Stimulated activated CD4-positive, alpha-beta T cell treated with anti-CD3 and anti-CD28 coated beads, Interleukin-1b, Interleukin-23, amount 100 ng/mL, for 24 hours (primary cell): ENCODE measurements at regions not wholly inside any gene's neighbourhood (a gene's known extent, or its start where the extent isn't known, plus 50 kb on each side); places are given as distances from the start of the nearest gene placed in this dataset.
A peak's percentile ranks its signal among the peaks of the same experiment; 100 is the strongest.
"Not testable (repeated sequence)": the region's sequence is repeated elsewhere in the genome, so short reads cannot be mapped to it uniquely, and the experiment has no call there.

Experiments used
- DNase-seq, 4 experiments: peaks; one replicate each; pipeline ENCODE4 v3.0.0-alpha.2; 2020; ENCODE audit warnings: low read depth in 4 of 4, low spot score in 1 of 4

DNA sequence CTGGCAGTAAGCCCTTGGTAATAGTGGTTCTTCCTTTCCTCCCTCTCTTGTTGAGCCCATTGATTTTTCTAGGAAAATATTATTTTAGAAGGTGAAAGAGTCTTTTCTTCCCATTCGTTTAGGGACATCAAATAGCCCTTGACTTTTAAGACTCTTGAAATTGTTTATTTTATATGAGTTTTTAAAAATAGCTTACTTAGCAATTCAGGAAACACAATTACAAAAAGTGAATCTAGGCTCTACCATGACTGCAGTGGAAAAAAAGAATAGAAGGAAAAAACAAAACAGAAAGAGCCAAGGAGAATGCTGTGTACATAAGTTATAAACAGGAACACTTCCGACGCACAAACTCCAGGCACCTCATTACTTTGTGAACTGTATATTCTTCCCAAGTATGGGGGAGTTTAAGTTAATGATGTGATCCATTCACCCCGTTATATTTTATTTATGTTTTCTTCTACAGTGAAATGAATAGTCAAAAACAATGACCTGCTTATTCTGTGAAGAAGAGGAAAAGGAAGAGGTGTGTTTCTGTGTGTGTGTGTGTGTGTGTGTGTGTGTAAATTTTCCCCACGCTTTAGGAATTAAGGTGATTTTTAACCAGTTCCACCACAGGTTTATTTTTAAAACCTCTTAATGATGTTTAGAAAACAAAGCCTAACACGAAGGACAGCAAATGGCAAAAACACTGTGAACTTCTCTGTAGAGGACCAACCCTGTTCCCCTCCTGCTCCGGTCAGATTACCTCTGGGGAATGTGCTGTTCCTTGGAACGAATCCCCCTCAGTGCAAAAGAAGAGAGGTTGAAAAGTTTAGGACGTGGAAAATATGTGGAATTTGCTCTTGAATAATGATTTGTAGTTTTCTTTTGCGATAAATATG is 266.3 kb downstream of the KLF5 start:
- DNase-seq: no peak

DNA sequence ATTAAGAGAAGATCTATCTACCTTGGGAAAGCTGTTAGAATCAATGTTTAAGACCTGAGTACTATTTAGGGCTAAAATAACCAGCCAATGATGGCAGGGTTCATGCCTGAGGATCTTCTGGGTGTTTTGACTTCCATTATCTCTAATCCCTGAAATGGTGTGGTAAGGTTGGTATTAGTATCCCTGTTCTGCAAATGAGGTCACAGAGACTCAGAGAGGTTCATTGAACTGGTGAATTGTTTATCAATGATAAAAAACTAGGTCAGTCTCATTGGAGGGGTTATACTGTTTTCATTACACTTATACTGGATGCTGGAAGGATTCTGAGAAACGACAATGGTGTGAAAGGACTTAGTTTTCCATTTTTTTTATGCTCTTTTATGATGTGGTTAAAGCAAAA is 264.8 kb downstream of the KLF5 start:
- no peak for DNase-seq

DNA sequence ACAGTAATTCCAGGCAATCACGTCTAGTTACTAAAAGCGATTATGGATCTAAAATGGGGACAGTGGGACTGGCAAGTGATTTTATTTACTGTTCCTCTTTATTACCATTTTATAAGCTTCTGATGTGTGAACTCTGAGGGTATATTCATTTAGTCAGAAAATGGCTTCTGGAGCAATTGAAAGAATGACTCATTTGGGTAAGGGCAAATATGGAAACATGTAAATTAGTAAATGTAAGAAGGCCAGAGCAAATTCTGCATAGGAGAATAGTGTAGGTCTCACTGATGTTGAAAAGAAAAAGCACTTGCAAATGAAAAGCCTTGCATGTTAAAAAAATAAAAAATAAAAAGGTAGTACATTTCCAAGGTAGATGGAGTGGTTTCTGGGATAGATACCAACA is 262.2 kb downstream of the KLF5 start:
- DNase-seq: no peak

DNA sequence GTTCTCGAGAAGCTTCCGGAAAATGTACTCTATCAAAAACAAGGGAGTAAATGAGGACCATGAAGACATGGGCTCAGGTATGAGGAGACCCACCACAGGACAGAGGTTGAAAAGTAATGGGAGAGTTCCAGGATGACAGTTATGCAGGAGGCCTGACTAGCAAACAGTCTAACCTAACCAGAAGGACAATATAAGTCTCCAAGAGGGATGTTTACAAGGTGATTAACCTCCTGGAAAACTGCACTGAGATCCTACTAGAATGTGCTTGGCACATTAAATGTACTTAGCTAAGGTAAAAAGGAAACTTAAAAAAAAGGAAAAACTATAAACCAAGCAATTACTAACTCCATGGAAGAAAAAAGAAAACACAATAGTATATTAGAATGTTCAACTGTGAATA is 258.3 kb downstream of the KLF5 start:
- DNase-seq: no peak

DNA sequence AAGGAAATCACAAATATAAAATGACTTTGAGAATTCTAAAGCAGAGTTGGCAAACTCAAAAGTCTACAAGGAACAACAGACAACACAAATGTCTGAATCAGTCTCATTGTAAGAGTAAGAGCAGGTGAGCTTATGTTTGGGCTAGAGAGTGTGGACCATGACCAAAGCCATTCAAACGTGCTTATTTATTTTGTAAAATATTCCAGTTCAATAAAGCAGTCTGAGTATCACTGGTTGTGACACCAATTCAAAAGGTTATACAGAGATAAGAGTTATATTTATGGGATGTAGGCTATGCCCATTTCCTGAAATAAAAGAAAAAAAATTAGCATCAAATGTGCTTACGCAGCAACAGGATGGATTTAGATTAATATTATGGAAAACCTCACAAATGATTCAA is 251.6 kb downstream of the KLF5 start:
- no peak for DNase-seq

DNA sequence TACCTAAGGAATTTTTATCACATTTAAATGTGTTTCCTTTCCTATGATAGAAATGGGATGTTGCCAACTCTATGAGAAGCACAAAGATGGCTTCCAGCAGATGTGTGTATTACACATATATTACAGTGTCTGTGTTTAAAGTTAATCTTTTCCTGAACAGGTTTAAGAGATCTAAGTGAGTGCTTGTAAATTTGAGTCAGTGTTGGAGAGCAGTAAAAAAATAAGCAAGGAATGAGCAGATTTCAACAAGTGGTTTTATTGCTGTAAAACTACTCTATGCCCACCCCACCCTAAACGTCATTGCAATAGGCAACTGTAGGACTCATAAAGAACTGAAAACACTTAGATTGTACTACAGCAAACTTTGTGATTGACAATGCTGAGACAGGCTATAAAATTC is 248.7 kb downstream of the KLF5 start:
- no peak for DNase-seq

DNA sequence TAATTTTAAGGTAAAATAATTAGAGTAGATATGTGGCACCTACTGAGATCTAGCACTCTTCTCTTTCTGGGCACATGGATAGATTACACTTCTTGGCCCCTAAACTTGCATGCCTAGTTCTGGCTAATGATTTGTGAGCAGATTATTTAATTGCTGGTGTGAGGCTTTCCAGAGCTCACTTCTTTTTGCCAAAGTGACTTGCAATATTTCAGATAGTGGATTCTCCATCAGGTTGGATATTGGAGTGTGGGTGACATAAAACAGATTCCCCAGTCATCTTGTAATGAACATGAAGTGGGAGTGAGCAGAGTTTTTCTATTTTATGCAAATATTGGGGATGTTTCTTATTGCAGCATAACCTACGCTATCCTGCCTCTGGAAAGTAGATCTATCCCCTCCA is 247.9 kb downstream of the KLF5 start:
- DNase-seq: no peak

DNA sequence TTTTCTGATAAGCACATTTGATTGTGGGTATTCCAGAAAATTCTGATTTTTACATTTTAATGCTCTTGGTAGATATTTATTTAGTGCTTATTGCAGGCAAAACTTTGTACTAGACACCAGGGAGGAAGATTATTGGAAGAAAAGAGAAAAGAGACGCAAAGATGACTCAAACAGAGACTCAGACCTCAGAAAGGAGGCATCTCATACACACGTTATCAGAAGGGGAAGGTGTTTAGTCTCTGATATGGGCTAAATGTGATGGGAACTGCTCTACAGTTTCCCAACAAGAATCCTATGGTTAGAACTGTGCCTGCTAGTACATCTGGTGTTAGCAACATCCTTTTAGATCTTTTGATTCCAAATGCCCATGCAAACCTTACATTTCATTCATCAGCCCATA is 245.6 kb downstream of the KLF5 start:
- no peak for DNase-seq

DNA sequence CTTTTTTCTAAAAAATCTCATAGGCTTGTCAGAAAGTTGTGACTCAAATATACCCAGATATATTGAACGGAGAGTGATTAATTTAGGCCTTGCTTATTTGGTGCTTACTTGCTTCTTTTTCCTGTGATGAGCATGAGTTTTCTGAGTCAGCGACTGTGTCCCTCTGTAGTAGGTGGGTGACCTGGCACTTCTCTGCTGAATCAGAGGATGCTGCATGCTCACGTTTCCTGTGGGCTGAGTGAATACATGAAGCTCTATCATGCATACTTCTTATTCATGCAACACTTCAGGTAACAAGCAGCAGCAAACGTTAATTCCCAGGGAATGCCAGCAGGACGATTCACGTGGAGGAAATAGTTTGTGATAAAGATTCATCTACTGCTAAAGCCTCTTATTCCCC is 245.0 kb downstream of the KLF5 start:
- DNase-seq: peak in 3 of 4 experiments; percentile 0 to 28 (median 2)

DNA sequence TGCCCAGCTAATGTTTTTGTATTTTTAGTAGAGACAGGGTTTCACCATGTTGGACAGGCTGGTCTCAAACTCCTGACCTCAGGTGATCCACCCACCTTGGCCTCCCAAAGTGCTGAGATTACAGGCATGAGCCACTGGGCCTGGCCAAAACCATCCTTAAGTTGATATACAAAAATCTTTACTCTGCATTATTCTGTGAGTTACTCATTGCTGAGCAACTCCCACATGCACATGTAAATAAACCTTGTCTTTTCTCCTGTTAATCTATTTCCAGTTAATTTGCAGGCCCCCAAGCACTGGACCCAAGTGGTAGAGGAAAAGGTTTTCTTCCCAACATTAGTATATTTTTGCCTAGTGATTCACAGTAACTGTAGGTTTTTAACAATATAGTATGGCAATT is 242.8 kb downstream of the KLF5 start:
- DNase-seq: not testable (repeated sequence)

DNA sequence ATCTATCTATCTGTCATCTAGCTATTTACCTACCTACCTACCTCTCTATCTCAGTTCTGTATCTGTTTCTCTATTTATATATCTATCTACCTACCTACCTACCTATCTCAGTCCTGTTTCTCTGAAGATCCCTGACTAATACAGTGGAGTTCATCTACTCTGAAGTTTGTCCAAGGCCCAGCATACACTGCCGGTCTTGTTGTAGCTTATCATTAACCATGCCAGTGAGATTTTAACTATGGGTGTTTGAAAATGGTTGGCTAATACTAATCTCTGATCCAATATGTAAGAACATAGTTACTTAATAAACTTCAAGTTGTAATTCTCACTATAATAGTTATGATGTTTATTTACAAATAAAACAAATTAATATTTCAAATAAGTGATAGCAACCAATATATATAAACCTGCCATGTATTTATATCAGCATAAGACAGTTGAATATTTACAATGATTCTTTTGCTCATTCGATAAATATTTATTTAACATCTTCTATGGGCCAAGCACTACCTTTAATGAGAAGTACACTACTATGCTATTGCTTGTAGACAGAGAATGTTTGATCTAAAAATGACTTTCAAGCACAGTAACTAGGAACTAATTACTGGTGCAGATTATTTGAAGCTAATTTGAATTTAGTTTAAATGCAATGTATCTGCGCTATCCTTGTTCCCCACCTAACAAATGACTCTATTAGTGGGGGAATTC is 242.1 kb downstream of the KLF5 start:
- DNase-seq: no peak

DNA sequence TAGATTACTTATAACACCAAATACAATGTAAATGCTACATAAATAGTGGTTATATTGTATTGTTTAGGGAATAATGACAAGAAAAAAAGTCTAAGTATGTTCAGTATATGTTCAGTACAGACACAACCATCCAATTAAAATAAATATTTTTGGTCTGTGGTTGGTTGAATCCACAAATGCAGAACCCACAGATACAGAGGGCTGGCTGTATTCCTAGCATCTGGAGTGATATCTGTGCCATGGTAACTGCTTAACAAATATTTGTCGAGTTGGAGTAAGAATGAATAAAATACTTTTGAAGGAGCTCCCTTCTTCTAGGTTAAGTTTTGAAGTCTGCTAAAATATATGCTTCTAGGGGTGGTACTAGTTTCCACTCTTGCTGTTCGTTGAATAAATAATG is 241.0 kb downstream of the KLF5 start:
- DNase-seq: no peak

DNA sequence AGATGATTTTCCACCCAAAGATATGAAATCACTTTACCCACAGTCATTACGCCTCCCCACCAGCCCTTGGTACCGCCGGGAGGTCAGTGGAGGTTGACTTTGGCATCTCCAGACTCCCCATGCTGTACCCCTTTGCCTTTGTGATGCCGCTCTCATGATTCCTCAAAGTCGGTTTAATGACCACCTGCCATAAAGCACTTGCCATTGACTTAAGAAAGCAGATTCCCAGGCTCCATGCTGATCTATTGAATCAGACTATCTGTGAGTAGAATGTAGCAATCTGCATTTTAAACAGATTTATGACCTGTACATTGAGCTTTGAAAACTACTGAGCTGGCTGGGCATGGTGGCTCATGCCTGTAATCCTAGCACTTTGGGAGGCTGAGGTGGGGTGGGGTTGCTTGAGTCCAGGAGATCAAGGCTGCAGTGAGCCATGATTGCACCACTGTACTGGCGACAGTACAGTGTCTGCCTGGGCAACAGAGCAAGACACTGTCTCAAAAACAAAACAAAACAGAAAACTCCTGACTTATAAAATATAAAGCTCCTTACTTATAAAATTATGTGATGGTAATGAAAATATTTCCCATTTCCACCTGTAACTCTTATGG is 235.2 kb downstream of the KLF5 start:
- no peak for DNase-seq

DNA sequence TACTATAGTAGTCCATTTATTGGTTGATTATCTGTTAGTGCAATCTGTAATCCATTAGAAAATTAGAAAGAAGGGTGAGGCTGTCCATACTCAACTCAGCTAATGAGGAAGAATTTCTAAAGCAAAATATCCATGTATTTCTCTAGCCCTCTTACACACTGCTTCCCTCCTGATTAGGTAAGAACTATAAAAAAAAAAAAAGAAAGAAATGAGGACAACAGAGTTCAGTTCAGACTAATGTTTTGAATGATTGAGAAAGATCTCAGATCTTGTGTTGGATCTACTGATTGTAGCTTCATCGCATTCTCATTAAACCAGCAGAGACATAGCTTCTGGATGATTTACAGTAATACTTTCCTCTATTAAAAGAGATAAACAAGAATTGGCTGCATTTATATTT is 233.3 kb downstream of the KLF5 start:
- DNase-seq: no peak

DNA sequence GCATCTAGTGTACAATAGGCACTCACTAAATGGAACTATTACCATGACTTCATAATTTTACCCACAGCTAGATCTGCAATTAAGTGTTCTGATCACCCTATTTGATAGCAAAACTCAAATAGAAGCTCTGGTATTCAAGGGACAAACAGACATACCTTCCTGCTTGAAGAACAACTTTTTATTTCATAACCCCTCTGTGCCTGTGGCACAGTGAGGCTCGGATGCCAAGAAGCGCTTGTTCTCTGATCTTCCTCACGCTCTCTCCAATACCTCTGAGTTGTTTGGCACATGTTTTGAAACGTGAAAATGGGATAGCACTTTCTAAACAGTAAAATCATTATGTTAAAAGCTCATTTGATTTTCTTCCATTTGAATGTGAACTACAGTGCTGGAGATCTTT is 232.0 kb downstream of the KLF5 start:
- no peak for DNase-seq

DNA sequence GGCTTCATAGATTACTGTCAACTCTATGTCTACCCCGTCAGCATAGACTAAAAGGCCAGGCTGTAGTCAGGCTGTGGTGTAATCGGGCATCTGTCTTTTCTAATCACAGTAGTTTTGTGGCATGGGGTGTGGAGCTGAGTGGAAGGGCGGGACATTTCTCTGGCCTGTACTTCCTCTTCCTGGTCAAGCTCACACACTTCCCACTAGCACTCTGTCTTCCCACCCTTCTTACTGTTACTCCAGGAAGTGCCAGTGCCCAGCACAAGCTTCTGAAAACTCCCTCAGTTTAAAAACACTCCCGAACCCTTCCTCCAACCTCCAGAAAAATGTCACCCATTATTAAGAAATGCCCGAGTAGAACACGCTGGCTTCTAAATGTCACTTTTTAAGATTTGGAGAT is 229.8 kb downstream of the KLF5 start:
- no peak for DNase-seq

DNA sequence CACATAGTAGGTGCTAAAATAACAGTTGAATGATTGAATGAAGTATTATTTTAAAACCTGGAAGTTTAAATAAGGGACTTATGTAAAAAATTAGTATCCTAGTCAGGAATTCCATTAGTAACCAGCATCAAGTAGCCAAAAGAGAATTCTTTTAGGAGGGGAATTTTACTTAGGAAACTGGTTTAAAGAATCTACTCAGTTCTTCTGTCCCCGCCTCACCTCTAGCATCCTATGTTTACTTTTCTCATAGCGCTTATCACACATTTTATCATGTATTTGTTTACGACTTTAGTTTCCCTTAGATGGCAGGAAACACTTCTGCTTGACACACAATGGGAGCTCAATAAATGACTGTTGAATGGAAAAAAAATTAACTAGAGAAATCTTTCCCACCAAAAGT is 229.0 kb downstream of the KLF5 start:
- no peak for DNase-seq

DNA sequence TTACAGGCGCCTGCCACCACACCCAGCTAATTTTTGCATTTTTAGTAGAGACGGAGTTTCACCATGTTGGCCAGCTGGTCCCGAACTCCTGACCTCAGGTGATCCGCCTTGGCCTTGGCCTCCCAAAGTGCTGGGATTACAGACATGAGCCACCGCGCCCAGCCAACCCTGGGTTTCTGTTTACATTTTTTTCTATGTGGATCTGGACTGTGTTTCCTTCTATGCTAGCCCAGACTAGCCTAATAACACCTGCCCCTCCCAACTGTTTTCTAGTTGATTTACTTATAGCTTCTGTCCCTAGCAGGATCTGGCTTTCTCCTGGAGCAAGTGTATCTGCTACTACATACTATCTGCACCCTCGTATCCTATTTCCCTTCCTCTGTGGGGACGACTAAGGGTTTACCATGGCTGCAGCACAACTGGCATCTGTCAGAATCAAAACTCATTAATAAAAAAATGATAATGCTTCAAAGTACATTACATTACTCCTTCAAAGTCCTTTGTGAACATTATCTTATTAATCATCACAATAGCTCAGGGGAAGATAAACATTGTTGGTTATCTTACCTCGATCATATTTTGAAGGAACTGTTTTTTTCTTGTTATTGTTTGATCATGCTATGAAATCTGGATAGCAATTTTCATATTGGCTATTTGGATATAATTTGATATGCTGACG is 228.3 kb downstream of the KLF5 start:
- DNase-seq: no peak

DNA sequence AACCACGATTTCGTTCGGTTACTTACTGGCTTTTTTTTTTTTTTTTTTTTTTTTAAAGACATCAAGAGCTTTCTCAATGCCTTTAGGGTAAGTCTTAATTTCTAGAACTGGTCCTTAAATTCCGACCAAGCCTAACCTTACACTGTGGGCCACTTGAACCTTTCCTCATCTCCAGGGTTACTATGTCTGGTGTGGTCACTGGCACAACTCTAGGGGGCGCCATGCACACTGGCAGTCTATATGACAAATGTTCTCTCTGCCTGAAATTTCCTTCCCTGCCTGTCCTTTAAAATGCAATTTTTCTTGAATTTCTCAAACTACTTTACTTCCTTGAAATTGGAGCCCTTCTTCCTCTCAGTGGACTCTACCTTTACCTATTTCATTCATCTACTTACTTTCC is 227.4 kb downstream of the KLF5 start:
- no peak for DNase-seq

DNA sequence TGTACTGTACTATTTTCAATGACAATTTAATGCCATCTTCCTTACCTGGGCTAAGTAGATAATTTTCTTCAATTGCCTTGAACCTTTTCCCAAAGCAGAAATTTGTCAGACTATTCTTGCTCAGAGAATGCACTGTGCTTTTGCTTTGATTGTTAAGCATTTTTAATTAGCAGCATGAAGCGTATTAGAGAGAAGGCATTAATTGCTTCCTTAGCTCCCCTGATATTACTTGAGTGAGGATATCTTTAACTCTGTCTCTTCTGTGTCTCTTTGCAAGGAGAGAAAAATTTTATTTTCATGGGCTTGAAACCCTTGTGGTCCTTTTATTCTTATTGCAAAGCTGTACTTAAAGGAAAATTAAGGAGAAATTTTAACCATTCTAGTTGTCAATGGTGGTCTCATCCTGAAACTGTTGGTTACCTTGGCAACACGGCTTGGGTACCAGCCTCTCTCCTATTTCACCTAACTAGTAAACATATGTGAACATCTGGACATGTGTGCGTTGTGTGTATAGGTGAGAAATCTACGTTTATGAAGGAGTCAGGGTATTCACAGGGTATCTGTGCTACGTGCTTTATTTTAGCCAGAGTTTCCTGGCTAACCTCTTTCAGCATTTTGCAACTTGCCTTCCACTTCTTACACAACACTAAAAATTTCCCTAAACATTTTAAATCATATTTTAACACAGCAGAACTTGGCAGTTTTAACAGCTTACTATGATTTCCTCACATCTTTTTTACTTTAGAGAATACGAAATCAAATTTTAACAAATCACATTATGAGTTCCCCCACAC is 225.5 kb downstream of the KLF5 start:
- DNase-seq: no peak

DNA sequence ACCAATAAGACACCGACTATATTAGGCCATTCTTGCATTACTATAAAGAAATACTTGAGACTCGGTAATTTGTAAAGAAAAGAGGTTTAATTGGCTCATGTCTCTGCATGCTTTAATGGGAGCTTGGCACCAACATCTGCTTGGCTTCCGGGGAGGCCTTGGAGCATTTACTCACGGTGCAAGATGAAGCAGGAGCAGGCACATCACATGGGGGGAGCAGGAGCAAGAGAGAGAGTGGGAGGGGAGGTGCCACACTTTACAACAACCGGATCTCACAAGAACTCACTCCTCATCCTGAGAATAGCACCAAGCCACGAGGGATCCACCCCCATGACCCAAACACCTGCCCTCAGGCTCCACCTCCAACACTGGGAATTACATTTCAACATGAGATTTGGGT is 224.8 kb downstream of the KLF5 start:
- no peak for DNase-seq
